Transverse colon (tissue), 4 donors: ENCODE measurements at regions not wholly inside any gene's neighbourhood (a gene's known extent, or its start where the extent isn't known, plus 50 kb on each side); places are given as distances from the start of the nearest gene placed in this dataset.

Source experiments
- DNase-seq: peaks from one replicate; pipeline ENCODE4 v3.0.0-alpha.2; 2019
- H3K27ac ChIP-seq, 4 donors: fragments of 200-600 bp; sonication (generic); 2 replicates each; pipeline ENCODE4 v1.5.1; 2016 to 2018; ENCODE audit warnings: inconsistent platforms in 4 of 4
- H3K27me3 ChIP-seq: fragments of 200-600 bp; sonication (generic); 2 replicates; pipeline ENCODE4 v1.5.1; 2017; ENCODE audit warnings: inconsistent platforms
- H3K36me3 ChIP-seq, 4 donors: fragments of 200-600 bp; sonication (generic); 2 replicates each; pipeline ENCODE4 v1.5.1; 2017 to 2019; ENCODE audit warnings: inconsistent platforms in 4 of 4
- H3K4me1 ChIP-seq, 4 donors: fragments of 200-600 bp; sonication (generic); 2 replicates each; pipeline ENCODE4 v1.5.1; 2017 to 2020; ENCODE audit warnings: inconsistent platforms in 4 of 4
- H3K4me3 ChIP-seq, 4 donors: fragments of 200-600 bp; sonication (generic); 1 replicate in 1 of 4; 2 replicates in 3 of 4; pipeline versions ENCODE4 v1.5.1 to v1.6.1; 2017 to 2019; ENCODE audit warnings: inconsistent platforms in 4 of 4
- H3K9me3 ChIP-seq, 2 donors: fragments of 200-600 bp; sonication (generic); 2 replicates each; pipeline ENCODE4 v1.5.1; 2017 to 2019; ENCODE audit warnings: inconsistent platforms in 2 of 2
- EP300 ChIP-seq: sonication (generic); formaldehyde crosslinking; IDR thresholded peaks from one replicate; pipeline ENCODE4 v1.6.1; 2017; ENCODE audit warnings: antibody characterized with exemption, low read depth
- POLR2A ChIP-seq: fragments of 450-650 bp; IDR thresholded peaks from one replicate; pipeline ENCODE4 v1.6.1; 2016; ENCODE audit warnings: antibody characterized with exemption, mild to moderate bottlenecking, moderate library complexity
- POLR2AphosphoS5 ChIP-seq, 3 donors: sonication (generic); formaldehyde crosslinking; IDR thresholded peaks; one replicate each; pipeline ENCODE4 v1.6.1; 2016; ENCODE audit warnings: antibody characterized with exemption in 3 of 3
- WGBS, 2 donors: methylation state at CpG; one replicate each; pipeline ENCODE4 v1.1.5; 2018; ENCODE audit warnings: low coverage in 1 of 2; 5-methylcytosine and 5-hydroxymethylcytosine counted together
- in situ Hi-C, 4 donors: fragments of 200-750 bp; cut with MboI; loops; one replicate each; pipeline versions ENCODE4 v1.15.0 to v1.15.1; 2017; ENCODE audit warnings: low sequenced_read_pairs in 3 of 4, low pct_ligation_motif_present in 1 of 4, low pct_unique_long_range_greater_than_20kb in 1 of 4
- intact Hi-C: fragments of 100-400 bp; cut with DNase I; formaldehyde crosslinking; loops from one replicate; pipeline ENCODE4 v1.15.1; 2023; ENCODE audit warnings: low total_unique reads
- TF ChIP-seq, protein P1 (sequence below), 5 experiments: fragments of 200-600 bp in 3 of 5; fragments of 450-650 bp in 2 of 5; sonication (generic) in 3 of 5; IDR thresholded peaks; 1 replicate in 2 of 5; 2 replicates in 3 of 5; pipeline ENCODE4 v1.5.1; 2016 to 2017; ENCODE audit warnings: antibody characterized with exemption in 5 of 5, inconsistent platforms in 3 of 5, mild to moderate bottlenecking in 2 of 5, moderate library complexity in 1 of 5

DNA sequence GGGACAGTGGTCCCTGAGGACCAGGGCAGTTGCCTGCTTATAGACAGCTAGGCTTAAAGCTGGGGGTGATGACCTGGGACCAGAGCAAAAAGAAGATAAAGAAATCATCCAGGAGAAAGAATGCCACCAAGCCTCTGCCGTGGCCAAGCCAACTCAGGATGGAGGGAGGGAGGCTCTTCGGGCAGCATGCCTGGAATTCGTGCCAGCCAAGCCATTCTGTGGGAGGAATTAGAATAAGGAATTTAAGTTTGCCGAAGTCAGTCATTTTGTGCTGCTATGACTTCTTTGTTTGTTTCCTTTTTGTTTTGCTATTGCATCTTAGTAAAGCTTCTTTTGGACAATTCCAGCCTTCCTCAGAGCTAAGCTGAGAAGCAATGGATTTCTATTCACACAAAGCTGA is 124.1 kb downstream of the EN1 start:
- Histone ChIP-seq H3K4me3 (no peak overlapping the region), H3K9me3 (no peaks in the 10 kb centered on the region), H3K36me3 (no peaks in the 10 kb centered on the region), H3K27ac (no peak overlapping the region), H3K4me1 (no peaks in the 10 kb centered on the region), H3K27me3 (no peaks in the 10 kb centered on the region)
- DNase-seq, result no peak
- TF ChIP-seq EP300, result no peak
- TF ChIP-seq, protein P1, sequence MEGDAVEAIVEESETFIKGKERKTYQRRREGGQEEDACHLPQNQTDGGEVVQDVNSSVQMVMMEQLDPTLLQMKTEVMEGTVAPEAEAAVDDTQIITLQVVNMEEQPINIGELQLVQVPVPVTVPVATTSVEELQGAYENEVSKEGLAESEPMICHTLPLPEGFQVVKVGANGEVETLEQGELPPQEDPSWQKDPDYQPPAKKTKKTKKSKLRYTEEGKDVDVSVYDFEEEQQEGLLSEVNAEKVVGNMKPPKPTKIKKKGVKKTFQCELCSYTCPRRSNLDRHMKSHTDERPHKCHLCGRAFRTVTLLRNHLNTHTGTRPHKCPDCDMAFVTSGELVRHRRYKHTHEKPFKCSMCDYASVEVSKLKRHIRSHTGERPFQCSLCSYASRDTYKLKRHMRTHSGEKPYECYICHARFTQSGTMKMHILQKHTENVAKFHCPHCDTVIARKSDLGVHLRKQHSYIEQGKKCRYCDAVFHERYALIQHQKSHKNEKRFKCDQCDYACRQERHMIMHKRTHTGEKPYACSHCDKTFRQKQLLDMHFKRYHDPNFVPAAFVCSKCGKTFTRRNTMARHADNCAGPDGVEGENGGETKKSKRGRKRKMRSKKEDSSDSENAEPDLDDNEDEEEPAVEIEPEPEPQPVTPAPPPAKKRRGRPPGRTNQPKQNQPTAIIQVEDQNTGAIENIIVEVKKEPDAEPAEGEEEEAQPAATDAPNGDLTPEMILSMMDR (IDR thresholded peaks at IDR 0.05), result no peak
- TF ChIP-seq POLR2AphosphoS5 (IDR thresholded peaks at IDR 0.05), result no peak
- no peak for TF ChIP-seq POLR2A
- WGBS, 2 donors, result 66 to 79% methylated on average over 4 of the region's 4 CpGs
- in situ Hi-C loops, result no loop called here
- intact Hi-C loops, result no loop called here

DNA sequence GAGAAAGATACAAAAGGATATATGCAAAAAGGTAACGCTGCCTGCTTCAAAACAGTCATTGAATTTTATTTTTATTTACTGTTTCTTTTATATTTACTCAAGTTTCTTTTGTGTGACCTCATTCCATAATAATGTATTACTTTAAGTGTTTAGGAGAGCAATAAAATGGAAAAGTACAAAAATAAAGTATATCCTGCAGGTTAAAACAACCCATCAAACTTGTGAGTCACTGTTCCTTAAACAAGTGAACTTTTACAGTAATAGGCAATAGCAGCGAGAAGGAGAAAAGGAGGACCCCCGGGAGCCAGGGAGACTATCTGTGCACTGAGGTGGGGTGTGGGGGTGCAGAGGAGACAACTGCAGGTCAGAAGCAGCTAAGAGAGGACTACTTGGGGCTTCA is 124.5 kb downstream of the EN1 start:
- no peaks in the 10 kb centered on the region for H3K27me3 ChIP-seq
- no peak for DNase-seq
- H3K9me3 ChIP-seq, result no peaks in the 10 kb centered on the region
- intact Hi-C loops, result no loop called here
- H3K4me1 ChIP-seq, result no peaks in the 10 kb centered on the region
- TF ChIP-seq, protein P1 (IDR thresholded peaks at IDR 0.05), result no peak
- TF ChIP-seq EP300 (no peak), POLR2AphosphoS5 (IDR thresholded peaks at IDR 0.05) (no peak), POLR2A (no peak)
- H3K36me3 ChIP-seq, result no peaks in the 10 kb centered on the region
- H3K27ac ChIP-seq, result no peak overlapping the region
- in situ Hi-C loops, result no loop called here
- H3K4me3 ChIP-seq, result no peak overlapping the region
- WGBS, 2 donors, result 58 to 62% methylated on average over 3 of the region's 3 CpGs

DNA sequence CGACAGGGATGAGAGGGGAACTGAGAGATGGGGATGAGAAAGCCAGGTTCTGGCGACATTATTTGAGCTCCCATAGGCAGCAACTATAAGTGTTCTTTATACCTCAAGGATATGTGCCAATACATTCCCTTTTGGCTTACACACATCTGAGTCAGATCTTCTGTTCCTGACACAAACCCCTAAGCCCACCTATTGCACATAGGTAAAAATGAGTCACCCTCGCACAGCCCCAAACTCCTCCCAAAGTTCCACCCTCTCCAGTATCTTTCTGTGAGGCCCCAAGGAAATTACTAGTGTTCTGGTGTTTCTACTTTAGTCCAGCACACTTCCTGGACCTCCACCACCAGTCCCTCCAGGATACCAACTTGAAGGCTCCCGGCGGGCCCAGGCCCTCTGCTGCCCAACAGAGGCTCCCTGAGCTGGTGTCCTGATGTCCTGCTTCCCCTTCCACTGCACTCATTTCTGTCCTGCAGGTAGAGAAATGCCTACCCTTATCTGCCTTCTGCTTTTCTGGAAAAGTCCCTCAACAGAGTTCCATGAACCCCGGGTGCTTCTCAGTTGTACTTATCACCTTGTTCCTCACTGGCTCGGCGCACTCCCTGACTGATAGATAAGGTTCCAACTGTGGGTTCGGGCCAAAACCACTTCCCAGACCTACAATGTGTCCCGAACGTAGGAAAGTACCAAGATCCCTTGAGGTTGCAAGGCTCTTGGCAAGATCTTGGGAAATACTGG is 125.5 kb downstream of the EN1 start:
- WGBS, 2 donors, result 74 to 89% methylated on average over 7 to 11 of the region's 11 CpGs
- Histone ChIP-seq H3K4me1 (no peaks in the 10 kb centered on the region), H3K4me3 (no peak overlapping the region), H3K9me3 (no peaks in the 10 kb centered on the region), H3K27ac (no peak overlapping the region), H3K36me3 (no peaks in the 10 kb centered on the region), H3K27me3 (no peaks in the 10 kb centered on the region)
- in situ Hi-C loops (no loop called here), intact Hi-C loops (no loop called here)
- TF ChIP-seq, protein P1 (IDR thresholded peaks at IDR 0.05), result no peak
- TF ChIP-seq POLR2AphosphoS5 (IDR thresholded peaks at IDR 0.05) (no peak), EP300 (no peak), POLR2A (no peak)
- no peak for DNase-seq

DNA sequence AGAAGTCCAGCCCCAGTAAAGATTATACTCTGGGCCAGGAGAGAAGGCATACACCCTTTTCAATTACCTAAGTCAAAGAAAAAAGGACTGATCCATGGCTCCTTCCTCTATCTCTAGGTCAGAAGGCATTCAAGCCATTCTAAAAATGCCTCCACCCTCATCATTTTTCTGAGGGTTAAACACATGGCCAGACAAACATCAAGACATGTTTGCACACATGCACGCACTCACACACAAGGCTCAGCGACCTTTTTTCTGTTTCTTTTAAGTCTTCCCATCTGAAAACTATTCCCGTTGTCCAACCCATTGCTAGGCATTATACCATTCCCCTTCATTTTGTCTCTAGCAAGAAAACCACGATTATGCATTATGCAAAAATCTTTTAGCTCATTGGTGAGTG is 126.6 kb downstream of the EN1 start:
- no peak for DNase-seq
- intact Hi-C loops, result no loop called here
- in situ Hi-C loops, result no loop called here
- no peaks in the 10 kb centered on the region for H3K36me3 ChIP-seq
- no peak overlapping the region for H3K4me3 ChIP-seq
- H3K27me3 ChIP-seq, result no peaks in the 10 kb centered on the region
- 80 to 85% methylated on average over 4 of the region's 4 CpGs for WGBS, 2 donors
- no peak overlapping the region for H3K27ac ChIP-seq
- no peaks in the 10 kb centered on the region for H3K9me3 ChIP-seq
- TF ChIP-seq, protein P1 (IDR thresholded peaks at IDR 0.05), result no peak
- no peak for TF ChIP-seq EP300
- H3K4me1 ChIP-seq, result no peaks in the 10 kb centered on the region
